ENCODE measurements at regions not wholly inside any gene's neighbourhood (a gene's known extent, or its start where the extent isn't known, plus 50 kb on each side); places are given as distances from the start of the nearest gene placed in this dataset.
A peak's percentile ranks its signal among the peaks of the same experiment; 100 is the strongest.

DNA sequence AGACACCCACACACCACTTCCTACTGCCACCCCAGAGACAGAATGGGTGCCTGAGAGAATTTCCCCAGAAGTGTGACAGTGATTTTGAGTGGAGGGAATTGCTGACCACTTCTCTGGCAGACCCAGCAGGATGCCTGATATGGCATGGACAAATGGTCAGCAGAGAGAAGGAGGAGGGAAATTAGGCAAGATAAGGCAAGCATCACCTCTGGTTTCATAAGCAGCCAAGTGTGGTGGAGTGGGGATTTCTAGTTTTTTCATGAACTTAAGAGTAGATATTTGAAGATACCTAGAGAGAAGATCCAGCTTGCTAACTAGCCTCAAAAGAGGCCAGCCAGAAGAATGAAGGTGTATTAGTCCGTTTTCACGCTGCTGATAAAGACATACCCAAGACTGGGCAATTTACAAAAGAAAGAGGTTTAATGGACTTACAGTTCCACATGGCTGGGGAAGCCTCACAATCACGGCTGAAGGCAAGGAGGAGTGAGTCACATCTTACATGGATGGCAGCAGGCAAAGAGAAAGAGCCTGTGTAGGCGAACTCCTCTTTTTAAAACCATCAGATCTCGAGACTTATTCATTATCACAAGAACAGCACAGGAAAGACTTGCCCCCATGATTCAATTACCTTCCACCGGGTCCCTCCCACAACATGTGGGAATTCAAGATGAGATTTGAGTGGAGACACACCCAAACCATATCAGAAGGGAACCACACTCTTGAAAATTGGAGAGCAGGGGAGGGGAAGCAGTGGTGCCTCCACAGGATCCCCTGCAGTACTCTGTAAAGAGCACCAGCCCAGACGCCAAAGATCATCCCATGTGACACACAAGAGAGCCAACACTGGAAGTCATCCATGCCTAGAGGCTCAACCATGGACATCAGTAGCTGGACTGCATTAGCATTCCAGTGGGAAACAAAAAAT is 64.2 kb downstream of the RBM43 start:
- DNase-seq = peak in 31 of 42 donors; percentile 3 to 78 (median 30)
- intact Hi-C loops (cut with DNase I) = no loop called here

DNA sequence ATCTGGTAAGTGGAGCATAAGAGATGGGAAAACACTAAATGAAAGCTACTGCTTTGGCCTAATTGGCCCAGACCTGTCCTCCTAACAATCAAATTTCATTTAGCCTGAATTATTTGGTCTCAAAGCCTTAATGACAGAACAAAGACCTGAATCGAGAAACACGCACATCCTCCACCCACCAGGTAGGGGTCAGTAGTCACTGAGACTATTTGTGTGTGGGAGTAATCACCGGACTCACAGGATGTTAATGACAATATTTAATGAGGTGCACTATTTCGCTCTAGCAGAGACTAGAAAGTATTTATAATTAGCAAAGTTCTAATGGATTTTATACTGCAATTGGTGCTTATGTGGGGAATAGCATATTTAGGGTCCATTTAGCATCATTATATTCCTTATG is 68.1 kb downstream of the RBM43 start:
- intact Hi-C loops (cut with DNase I) = no loop called here
- DNase-seq = no peak

DNA sequence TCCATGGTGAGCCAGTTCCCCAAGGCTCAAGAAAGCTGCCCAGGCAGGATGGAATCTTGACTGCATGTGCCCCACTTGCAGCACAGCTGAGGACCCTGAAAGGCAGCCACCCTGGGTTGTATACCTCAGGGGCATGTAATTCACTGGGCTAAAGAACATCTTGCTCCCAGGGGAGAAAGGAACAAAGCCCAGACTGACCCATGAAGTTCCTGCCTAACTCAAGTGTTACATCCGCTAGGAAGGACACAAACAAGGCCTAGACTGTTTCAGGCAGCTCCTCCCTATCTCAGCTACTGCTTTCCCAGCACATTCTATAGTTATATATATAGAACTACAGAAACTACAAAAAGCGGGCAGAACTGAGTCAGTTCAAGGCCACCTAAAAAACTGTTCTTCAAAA is 69.0 kb downstream of the RBM43 start:
- DNase-seq = no peak
- intact Hi-C loops (cut with DNase I) = no loop called here

DNA sequence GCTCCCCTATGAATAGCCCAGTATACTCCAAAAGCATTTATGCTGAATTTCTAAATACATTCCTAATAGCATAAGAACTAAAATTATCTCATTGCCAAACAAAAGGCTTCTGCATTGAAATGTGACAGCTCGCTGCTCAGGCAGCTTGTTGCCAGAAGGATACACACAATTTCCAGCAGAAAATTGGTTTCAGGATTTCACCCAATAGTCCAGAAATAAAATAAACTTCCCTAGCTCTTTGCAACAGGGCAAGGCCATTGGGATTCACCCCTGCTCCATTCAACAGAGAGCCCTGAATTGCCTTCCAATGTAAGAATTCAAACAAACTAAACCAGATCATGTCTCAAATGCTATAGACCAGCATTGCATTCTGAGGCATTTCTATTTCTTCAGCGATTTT is 70.7 kb downstream of the RBM43 start:
- no peak for DNase-seq
- intact Hi-C loops (cut with DNase I) = no loop called here

DNA sequence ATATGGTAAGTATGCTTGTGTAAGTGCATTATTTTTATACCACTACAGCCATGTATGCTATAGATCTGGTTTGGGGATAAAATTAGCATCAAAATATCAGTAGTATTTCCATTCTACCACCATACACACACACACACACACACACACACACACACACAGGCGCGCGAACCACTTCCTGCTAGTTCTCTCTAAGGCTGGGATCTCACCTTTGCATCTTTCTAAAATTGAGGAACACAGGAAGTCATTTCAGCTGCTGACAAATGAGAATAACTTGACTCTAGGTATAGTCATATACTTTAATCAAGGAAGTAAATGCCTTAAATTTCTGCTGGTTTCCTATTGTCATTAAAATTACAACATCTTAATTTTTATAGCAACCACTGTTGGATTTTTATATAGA is 72.5 kb downstream of the RBM43 start:
- DNase-seq = no peak

DNA sequence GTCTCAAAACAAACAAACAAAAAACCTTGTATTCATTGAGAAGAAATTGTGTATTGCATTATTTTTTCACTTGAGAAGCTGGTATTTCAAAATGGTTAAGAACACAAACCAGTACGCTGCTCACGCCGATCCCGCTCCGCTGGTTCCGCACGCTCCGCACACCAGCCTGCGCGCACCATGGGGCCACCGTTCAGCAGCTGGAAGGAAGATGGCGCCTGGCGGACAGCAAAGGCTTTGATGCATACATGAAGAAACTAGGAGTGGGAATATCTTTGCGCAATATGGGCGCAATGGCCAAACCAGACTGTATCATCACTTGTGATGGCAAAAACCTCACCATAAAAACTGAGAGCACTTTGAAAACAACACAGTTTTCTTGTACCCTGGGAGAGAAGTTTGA is 75.7 kb downstream of the RBM43 start:
- DNase-seq = no peak
- intact Hi-C loops (cut with DNase I) = no loop called here

More for the DNA sequence above, 72.5 kb downstream of the RBM43 start:
- intact Hi-C loops (cut with DNase I) = no loop called here

DNA sequence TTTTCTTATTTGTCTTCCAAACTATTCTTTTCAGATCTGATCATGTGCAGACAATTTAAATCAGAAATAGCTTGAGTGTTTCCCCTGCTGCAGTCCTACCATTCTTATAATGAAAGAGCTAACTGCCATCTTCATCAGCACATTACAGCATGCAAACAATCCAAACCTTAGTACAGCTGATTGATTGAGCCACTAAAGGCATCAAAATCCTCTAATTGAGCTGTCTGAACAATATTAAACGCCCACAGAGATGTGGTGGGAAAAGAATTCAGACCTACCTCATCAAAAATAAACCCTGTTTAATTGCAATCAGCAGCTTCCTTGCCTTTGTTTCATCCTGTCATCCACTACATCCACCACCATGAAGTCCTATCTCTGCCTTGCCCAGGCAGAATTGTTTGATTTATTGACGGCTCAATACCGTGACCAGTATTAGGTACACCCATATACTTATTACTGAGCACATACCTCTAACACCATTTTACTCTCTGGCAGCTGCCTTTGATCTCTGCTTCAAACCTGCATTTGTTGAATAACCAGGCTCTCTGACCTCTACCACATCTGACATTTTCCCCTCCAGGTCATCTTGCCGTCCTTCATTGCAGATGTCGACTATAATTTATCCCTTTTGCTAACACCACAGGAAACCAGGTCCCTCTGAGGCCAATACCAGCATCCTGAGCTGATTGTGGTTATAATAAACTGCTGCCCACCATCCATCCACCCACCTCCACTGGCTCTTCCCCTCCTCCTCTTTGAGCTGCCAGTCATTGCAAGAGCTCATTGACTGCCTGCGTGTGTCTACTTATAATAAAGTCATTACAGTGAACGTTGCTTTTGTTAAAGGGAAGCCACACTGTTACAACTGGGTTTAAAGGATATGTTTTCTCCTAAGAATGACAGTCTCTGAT is 78.5 kb downstream of the RBM43 start:
- no peak for DNase-seq
- intact Hi-C loops (cut with DNase I) = no loop called here

DNA sequence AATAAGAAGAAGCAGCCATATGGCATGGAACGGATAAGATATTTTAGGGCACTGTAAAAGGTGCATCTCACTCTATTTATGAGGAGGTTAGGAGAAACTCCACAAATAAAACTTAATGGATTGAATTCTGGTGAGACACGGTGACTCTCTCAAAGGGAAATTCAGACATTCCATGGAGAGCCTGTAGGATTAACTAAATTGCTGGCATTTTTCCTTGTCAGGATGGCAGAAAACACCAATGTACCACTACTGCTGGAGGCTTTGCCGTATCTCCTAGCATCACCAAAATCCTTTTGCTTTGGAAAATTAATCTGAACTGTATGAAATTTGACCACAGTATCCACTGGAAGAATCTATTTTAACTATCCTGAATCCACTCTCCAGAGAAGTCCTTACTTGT is 79.3 kb downstream of the RBM43 start:
- no peak for DNase-seq
- intact Hi-C loops (cut with DNase I) = no loop called here

DNA sequence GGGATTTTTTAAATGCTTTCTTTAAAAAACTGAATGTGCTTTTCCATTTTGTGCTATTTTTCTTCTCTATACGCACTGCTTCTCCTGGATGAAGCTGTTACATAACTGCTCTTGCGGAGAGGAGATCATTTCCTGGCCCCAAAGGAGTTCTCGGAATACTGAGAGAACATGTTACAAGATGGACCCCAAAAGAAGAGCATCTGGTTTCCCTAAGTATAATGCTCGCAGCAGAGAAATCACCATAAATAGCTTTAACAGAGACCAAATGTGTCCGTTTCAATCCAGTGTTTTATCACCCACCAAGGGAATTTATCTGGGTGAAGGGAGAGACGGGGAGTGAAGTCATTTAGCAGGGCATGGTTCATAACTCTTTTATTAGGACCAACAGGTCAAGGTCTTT is 80.1 kb downstream of the RBM43 start:
- DNase-seq = no peak
- intact Hi-C loops (cut with DNase I) = no loop called here

DNA sequence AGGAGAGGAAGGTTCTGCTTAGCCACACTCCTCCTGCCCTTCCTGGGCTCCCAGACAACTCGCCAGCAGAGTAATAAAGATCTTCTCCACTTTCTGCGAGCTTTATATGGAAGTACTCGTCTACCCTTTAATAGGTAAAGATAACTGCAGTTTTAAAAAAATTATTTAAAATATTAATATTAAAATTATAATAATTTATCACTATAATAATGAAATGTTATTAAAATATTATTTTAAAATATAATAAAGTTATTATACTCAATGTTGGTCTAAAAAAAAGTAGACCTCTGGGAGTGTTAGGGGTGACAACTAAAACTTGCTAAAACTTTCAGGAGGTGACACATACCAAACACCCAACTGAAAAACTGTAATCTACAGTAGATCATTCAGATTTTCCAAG is 81.5 kb downstream of the RBM43 start:
- intact Hi-C loops (cut with DNase I) = no loop called here
- DNase-seq = no peak

DNA sequence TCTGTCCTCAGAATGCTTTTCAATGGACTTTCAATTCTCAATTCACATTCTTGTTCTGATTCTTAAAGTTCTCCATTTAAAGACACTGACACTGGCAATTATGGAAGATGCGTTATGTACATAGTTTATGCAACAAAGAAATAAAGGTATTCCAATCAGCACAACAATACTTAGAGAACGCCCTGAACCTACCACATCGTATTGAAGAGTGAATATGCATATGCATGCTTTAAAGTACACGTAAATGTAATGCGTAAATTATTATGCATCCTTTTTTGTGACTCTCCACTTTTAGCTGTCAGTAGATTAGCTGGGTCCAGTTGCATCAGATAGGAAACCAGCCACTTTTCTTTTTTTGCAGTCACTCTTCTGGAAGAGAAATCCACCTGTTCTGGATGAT is 83.5 kb downstream of the RBM43 start:
- DNase-seq = no peak
- intact Hi-C loops (cut with DNase I) = no loop called here

DNA sequence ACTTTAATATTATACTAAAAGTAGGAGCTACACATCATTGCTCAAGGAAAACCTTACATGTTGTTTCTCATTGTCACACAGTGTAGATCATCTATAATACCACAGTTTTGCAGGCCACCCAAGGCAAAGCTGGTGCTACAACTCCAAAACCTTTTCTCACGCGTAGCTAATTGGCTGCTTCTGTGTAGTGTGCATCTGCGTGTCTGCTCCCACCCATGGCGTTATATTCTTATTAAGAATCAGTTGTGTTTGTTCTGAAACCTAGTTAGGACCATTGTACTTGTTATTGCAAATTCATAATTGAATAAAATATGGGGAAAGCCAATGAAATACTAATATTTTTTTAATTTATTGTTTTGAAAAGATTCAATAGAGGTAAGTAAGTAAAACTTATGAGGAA is 83.9 kb downstream of the RBM43 start:
- intact Hi-C loops (cut with DNase I) = no loop called here
- no peak for DNase-seq

DNA sequence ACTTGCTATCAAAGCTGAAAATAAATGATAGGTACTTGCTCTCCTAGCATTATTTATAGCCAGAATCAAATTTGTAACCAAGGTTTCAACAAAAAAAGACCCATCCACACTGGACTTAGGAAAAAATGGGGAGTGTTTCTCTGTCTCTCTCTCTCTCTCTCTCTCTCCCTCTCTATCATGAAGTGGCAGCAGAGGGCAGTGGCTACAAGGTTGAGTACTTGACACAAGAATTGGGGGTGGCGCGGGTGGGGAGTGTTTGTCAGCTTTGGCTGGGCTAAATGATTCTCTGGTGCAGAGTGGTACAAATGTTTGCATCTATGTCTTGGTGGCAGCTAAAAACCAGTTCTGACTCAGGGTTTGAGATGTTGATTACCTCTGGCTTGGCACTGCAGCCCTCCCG is 85.0 kb downstream of the RBM43 start:
- intact Hi-C loops (cut with DNase I) = no loop called here
- DNase-seq = no peak

DNA sequence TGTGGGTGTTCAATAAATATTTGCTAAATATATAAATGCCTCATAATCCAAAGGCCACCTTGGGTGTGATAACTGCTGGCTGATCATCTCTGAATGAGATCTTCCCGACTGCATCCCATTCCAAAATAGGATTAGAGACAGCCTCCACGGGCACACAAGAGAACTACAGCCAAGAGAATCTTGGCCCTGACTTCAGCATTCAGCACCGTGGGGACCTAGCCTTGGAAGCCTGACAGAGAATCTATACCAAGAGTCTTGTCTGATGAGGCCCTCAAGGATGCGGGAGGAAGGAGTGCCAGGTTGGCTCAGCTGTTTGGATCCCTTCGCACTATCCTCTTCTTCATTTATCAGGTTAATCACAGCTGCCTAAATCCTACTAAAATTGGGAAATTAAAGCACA is 85.8 kb downstream of the RBM43 start:
- intact Hi-C loops (cut with DNase I) = no loop called here

DNA sequence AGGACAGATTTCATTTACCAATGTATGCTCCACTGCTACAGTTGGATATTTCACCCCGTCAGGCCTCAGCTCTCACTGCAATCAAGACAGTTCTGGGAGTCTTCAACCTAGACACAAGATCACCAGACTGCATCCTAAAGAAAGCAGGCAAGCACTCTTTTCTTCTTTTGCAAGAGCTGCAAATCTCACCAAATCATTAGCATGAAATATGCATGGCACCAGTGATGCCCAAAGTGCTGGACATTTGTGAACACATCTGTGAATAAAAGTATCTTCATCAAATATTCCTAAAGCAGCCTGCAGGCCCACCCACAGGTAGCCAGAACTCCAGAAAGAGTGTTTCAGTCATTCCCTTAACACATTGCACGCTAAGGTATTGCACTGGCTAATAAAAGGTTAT is 87.5 kb downstream of the RBM43 start:
- intact Hi-C loops (cut with DNase I) = no loop called here
- DNase-seq = no peak

More for the DNA sequence above, 85.8 kb downstream of the RBM43 start:
- DNase-seq = no peak

DNA sequence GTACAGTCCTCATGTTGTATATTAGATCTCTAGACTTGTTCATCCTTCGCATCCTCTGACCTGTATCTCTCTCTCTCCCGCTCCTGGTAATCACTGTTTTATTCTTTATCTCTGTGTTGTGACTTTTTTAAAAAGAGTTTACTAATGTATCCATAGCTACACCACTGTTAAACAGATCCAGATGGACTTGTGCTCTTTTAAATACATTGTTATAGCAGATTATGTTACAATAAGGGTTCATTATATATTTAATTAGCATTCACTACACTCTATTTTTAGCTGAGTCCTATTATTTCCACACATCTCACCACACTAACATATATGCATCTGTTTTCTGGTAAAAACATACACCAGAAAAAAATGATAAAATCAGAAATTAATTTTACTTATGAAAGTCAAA is 90.5 kb downstream of the RBM43 start:
- intact Hi-C loops (cut with DNase I) = no loop called here
- DNase-seq = no peak

DNA sequence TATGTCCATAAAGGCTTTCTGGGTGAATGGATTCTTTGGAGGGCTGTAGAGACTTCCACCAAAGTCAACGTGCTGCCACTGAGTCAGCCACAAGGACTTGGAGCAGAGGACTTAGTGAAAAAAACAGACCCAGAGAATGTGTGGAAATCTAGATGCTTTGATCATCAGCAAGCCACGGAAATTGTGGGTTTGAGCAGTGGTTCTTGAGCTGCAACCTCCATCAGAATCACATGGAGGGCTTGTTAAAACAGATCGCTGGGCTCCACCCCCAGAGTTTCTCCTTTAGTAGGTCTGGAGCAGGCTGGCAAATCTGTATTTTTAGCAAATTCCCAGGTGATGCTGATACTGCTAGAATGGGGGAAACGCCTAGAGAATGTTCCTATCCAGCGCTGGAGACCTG is 95.3 kb downstream of the RBM43 start:
- no peak for DNase-seq
- intact Hi-C loops (cut with DNase I) = no loop called here

DNA sequence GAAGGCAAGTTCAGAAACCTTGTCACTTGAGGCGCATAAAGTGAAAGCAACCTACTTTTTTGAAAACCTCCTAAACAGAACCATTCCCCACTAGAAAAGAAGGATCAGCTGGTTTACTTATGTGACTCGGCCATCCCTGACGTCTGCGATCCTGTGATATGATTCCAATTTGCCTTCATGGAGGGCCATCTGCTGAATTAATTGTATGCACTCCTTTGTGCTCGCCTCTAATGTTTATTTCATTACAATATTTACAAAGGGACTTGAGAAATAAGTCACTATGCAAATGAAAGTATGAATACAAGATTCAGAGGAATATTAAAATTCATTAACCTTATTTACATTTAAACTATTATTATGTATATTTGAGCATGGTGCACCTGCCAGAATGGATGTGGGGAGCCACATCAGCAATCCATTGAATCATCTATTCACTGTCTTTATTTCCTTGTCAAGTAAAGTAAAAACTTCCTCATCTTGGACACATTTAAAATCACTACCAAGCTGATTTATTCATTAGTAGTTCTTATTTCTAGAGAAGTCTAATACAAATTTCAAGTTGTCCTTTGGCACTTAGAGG is 96.5 kb downstream of the RBM43 start:
- intact Hi-C loops (cut with DNase I) = no loop called here
- no peak for DNase-seq

DNA sequence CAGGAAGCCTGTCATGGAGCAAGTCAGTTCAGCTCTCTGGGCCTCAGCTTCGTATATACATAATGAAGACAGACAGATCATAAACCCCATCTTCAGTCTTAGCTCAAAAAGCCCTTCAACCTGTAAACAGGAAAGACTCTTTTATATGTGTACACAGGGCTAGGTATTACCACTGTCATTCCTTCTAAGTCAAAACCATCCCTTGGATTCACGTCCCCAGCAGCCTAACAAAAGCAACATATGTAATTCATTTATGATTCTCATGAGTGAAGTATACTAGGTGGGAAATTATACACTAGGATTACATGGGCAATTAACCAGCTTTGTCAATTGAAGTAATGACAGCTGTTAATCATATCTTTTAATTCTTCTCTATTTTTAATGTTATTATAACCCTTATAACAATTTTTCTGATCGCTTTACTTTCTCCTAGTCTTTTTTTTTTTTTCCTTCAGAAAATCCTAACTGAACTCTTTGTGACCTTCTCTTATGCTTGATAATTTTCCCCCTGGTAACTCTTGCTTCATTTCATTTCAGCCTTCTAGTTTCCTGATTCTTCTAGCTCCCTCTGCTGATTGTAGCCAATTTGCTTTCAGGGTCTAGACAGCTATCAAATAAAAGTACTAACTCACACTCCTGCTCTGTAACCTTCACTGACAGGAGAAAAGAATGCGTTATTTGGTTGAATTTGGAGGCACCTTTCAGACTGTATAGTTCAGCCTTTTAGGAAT is 99.7 kb downstream of the RBM43 start:
- peak in 2 of 42 donors; percentile 6 to 11 for DNase-seq
- intact Hi-C loops (cut with DNase I) = no loop called here

All from head of caudate nucleus (tissue), 42 donors.